ENCODE measurements at regions not wholly inside any gene's neighbourhood (a gene's known extent, or its start where the extent isn't known, plus 50 kb on each side); places are given as distances from the start of the nearest gene placed in this dataset.
"Not testable (repeated sequence)": the region's sequence is repeated elsewhere in the genome, so short reads cannot be mapped to it uniquely, and the experiment has no call there.

DNA sequence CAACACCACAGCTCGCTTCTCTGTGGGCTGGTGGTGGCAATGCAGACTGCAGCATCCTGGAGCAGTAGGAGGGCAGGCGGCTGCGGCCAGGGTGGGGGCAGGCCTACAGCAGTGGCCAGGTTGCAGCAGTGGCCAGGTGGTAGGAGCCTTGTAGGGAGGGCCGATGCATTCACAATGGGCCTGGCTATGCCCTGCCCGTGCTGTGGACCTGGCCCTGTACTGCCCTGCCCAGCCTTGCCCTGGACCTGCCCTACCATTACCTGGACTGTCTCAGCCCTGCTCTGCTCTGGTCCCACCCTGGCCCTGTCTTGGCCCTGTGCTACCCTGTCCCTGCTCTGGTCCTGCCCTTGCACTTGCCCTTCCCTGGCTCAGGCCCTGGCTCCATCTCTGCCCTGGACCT is 226.0 kb downstream of the LIPI start:
- dilution Hi-C loops (cut with MboI; ENCODE audit: extremely low pct_ligation_motif_present, low sequenced_read_pairs); DNase-seq (ENCODE audit: low read depth, low spot score); CTCF ChIA-PET; H3K27me3 ChIP-seq (ENCODE audit: control insufficient read depth in 2 of 2, insufficient read depth in 2 of 2, low read length in 2 of 2); H2AFZ ChIP-seq (ENCODE audit: low read depth, low read length); H3K4me3 ChIP-seq (replicated peaks in 1 of 3; ENCODE audit: insufficient read depth in 1 of 3, low read depth in 1 of 3, low read length in 3 of 3); intact Hi-C loops (cut with micrococcal nuclease); POLR2A ChIA-PET; H3K9me3 ChIP-seq (replicated peaks; ENCODE audit: control insufficient read depth, insufficient read depth, low read length); H4K20me1 ChIP-seq (replicated peaks; ENCODE audit: control insufficient read depth, extremely low read depth, insufficient read depth, low read length); H3K4me1 ChIP-seq (ENCODE audit: control insufficient read depth, extremely low read depth, insufficient read depth, low read length); H3K4me2 ChIP-seq (ENCODE audit: insufficient read depth, low read length); BruUV-seq (replicated peaks); H3K9me1 ChIP-seq (replicated peaks; ENCODE audit: control insufficient read depth, extremely low read depth, insufficient read depth, low read length); H3K9ac ChIP-seq (replicated peaks; ENCODE audit: extremely low read depth, insufficient read depth, low read length); H3K79me2 ChIP-seq (ENCODE audit: control insufficient read depth, insufficient read depth, low read length); H3K36me3 ChIP-seq (ENCODE audit: control insufficient read depth in 2 of 2, extremely low read depth in 1 of 2, insufficient read depth in 2 of 2, low read length in 2 of 2); H3K27ac ChIP-seq (ENCODE audit: insufficient read depth, low read depth, low read length); FAIRE-seq: not testable (repeated sequence)

- H4K20me1 ChIP-seq (replicated peaks; ENCODE audit: control insufficient read depth, extremely low read depth, insufficient read depth, low read length); H3K27ac ChIP-seq (ENCODE audit: insufficient read depth, low read depth, low read length); BruUV-seq (replicated peaks); H3K4me3 ChIP-seq (replicated peaks in 1 of 3; ENCODE audit: insufficient read depth in 1 of 3, low read depth in 1 of 3, low read length in 3 of 3); H3K9me3 ChIP-seq (replicated peaks; ENCODE audit: control insufficient read depth, insufficient read depth, low read length); dilution Hi-C loops (cut with MboI; ENCODE audit: extremely low pct_ligation_motif_present, low sequenced_read_pairs); intact Hi-C loops (cut with micrococcal nuclease); DNase-seq (ENCODE audit: low read depth, low spot score); H3K79me2 ChIP-seq (ENCODE audit: control insufficient read depth, insufficient read depth, low read length); FAIRE-seq; H3K9me1 ChIP-seq (replicated peaks; ENCODE audit: control insufficient read depth, extremely low read depth, insufficient read depth, low read length); CTCF ChIA-PET; H3K4me2 ChIP-seq (ENCODE audit: insufficient read depth, low read length); H3K9ac ChIP-seq (replicated peaks; ENCODE audit: extremely low read depth, insufficient read depth, low read length); H3K27me3 ChIP-seq (ENCODE audit: control insufficient read depth in 2 of 2, insufficient read depth in 2 of 2, low read length in 2 of 2); H3K36me3 ChIP-seq (ENCODE audit: control insufficient read depth in 2 of 2, extremely low read depth in 1 of 2, insufficient read depth in 2 of 2, low read length in 2 of 2); POLR2A ChIA-PET; H3K4me1 ChIP-seq (ENCODE audit: control insufficient read depth, extremely low read depth, insufficient read depth, low read length); H2AFZ ChIP-seq (ENCODE audit: low read depth, low read length): not testable (repeated sequence)
Observed at GRCh38 chr21:13981176-13982087, 229.3 kb downstream of the LIPI start.

GRCh38 chr21:13980115-13980662 is 230.6 kb downstream of the LIPI start:
- H3K79me2 ChIP-seq (ENCODE audit: control insufficient read depth, insufficient read depth, low read length); BruUV-seq (replicated peaks); CTCF ChIA-PET; intact Hi-C loops (cut with micrococcal nuclease); H3K4me3 ChIP-seq (replicated peaks in 1 of 3; ENCODE audit: insufficient read depth in 1 of 3, low read depth in 1 of 3, low read length in 3 of 3); DNase-seq (ENCODE audit: low read depth, low spot score); H3K4me2 ChIP-seq (ENCODE audit: insufficient read depth, low read length); H3K27ac ChIP-seq (ENCODE audit: insufficient read depth, low read depth, low read length); H3K4me1 ChIP-seq (ENCODE audit: control insufficient read depth, extremely low read depth, insufficient read depth, low read length); H3K36me3 ChIP-seq (ENCODE audit: control insufficient read depth in 2 of 2, extremely low read depth in 1 of 2, insufficient read depth in 2 of 2, low read length in 2 of 2); H3K9ac ChIP-seq (replicated peaks; ENCODE audit: extremely low read depth, insufficient read depth, low read length); POLR2A ChIA-PET; H3K9me1 ChIP-seq (replicated peaks; ENCODE audit: control insufficient read depth, extremely low read depth, insufficient read depth, low read length); H3K9me3 ChIP-seq (replicated peaks; ENCODE audit: control insufficient read depth, insufficient read depth, low read length); H2AFZ ChIP-seq (ENCODE audit: low read depth, low read length); dilution Hi-C loops (cut with MboI; ENCODE audit: extremely low pct_ligation_motif_present, low sequenced_read_pairs); H3K27me3 ChIP-seq (ENCODE audit: control insufficient read depth in 2 of 2, insufficient read depth in 2 of 2, low read length in 2 of 2); H4K20me1 ChIP-seq (replicated peaks; ENCODE audit: control insufficient read depth, extremely low read depth, insufficient read depth, low read length): not testable (repeated sequence)
- FAIRE-seq, result peak; percentile 52

DNA sequence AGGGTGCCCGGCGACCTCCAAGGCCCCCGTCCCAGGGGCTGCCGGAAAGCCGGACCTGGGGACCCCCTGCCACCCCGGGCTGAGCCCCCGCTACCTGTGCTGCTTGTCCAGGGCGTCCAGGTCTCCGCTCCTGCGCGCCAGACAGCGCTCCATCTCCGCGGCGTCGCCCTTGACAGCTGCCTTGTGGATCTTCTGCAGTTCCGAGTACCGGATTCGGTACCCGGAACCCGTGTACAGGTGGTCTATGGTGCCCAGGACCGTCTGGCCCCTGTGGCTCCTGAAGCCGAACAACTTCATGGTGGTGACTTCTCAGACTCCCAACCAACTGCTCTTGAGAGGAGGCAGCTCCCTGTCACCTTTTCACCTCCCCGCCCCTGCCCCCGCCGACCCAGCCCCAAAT is 231.1 kb downstream of the LIPI start:
- BruUV-seq (replicated peaks), result not testable (repeated sequence)

More for the DNA sequence above, 231.1 kb downstream of the LIPI start:
- FAIRE-seq; H3K27me3 ChIP-seq (ENCODE audit: control insufficient read depth in 2 of 2, insufficient read depth in 2 of 2, low read length in 2 of 2); H3K36me3 ChIP-seq (ENCODE audit: control insufficient read depth in 2 of 2, extremely low read depth in 1 of 2, insufficient read depth in 2 of 2, low read length in 2 of 2); H3K4me1 ChIP-seq (ENCODE audit: control insufficient read depth, extremely low read depth, insufficient read depth, low read length); CTCF ChIA-PET; H3K9ac ChIP-seq (replicated peaks; ENCODE audit: extremely low read depth, insufficient read depth, low read length); H3K79me2 ChIP-seq (ENCODE audit: control insufficient read depth, insufficient read depth, low read length); H3K9me3 ChIP-seq (replicated peaks; ENCODE audit: control insufficient read depth, insufficient read depth, low read length); POLR2A ChIA-PET; H4K20me1 ChIP-seq (replicated peaks; ENCODE audit: control insufficient read depth, extremely low read depth, insufficient read depth, low read length); H3K27ac ChIP-seq (ENCODE audit: insufficient read depth, low read depth, low read length); DNase-seq (ENCODE audit: low read depth, low spot score); H3K4me2 ChIP-seq (ENCODE audit: insufficient read depth, low read length); dilution Hi-C loops (cut with MboI; ENCODE audit: extremely low pct_ligation_motif_present, low sequenced_read_pairs); H2AFZ ChIP-seq (ENCODE audit: low read depth, low read length); intact Hi-C loops (cut with micrococcal nuclease); H3K9me1 ChIP-seq (replicated peaks; ENCODE audit: control insufficient read depth, extremely low read depth, insufficient read depth, low read length); H3K4me3 ChIP-seq (replicated peaks in 1 of 3; ENCODE audit: insufficient read depth in 1 of 3, low read depth in 1 of 3, low read length in 3 of 3): not testable (repeated sequence)

Data from endothelial cell of umbilical vein (primary cell).